GM12873 (cell line): ENCODE measurements at regions not wholly inside any gene's neighbourhood (a gene's known extent, or its start where the extent isn't known, plus 50 kb on each side); places are given as distances from the start of the nearest gene placed in this dataset.

Source experiments
- CTCF ChIP-seq: IDR thresholded peaks from 2 replicates; pipeline ENCODE4 v1.5.1; 2012; ENCODE audit warnings: low read depth, mild to moderate bottlenecking, moderate library complexity, low read length, control low read depth; ENCODE audit not compliant: insufficient read depth; ENCODE audit errors: missing control alignments

GRCh38 chr15:87487484-87487883, 769.1 kb downstream of the NTRK3 start:
- TF ChIP-seq CTCF, result no peak

DNA sequence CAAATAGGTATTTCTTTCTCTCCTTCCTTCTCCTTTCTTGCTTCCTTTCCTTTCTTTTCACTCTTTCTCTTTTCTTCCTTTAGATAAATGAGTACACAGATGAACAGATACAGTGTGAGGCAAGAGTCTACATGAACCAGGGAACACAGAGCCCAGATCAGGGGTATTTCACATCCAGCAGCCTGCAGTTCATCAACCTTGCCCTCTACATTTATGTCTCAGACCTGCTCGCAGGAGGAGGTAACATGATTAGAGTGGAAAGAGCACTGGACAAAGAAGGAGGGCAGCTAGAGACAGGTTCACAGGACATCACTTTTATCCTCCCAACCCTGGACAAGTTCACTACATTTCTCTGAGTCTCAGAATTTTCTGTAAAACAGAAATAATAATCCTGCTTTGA, 773.1 kb downstream of the NTRK3 start:
- TF ChIP-seq CTCF, result no peak

- TF ChIP-seq CTCF, result no peak
These were observed 775.4 kb downstream of the NTRK3 start for GRCh38 chr15:87481126-87481525.

- TF ChIP-seq CTCF, result no peak
These were observed 777.9 kb downstream of the NTRK3 start for GRCh38 chr15:87478687-87479072.

- no peak for TF ChIP-seq CTCF
These were observed 778.5 kb downstream of the NTRK3 start for GRCh38 chr15:87477737-87478686.

DNA sequence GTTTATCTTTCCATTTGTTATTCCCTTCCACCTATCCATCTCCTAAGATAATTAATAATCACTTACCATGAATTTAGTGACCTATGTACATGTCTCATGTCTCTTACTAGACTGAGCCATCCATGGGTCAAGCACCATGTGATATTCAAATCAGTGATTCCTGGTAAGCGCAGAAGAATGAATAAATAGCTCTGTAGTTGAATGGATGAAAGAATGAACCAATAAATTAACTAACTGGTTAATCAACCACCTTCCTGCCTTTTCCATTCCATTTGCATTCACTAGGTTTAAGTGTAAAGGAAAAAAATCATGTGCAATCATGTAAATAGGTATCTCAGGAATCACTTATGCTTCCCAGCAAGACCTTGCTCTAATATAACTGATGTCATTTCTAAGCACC, 779.5 kb downstream of the NTRK3 start:
- TF ChIP-seq CTCF, result no peak

GRCh38 chr15:87470923-87471322, 785.6 kb downstream of the NTRK3 start:
- TF ChIP-seq CTCF, result no peak
